OCI-LY7 (cell line): ENCODE measurements at regions not wholly inside any gene's neighbourhood (a gene's known extent, or its start where the extent isn't known, plus 50 kb on each side); places are given as distances from the start of the nearest gene placed in this dataset.

Experiments
- BruUV-seq: library from RNA; stranded (reverse); fragments of 400-500 nt; replicated peaks from 2 replicates; lab custom pipeline; 2021; lab: Mats Ljungman, UMichigan
- CTCF ChIA-PET: fragments of 300-600 bp; sonication (Branson Sonifier 250); formaldehyde crosslinking; loops from one replicate; lab custom pipeline; 2022; ENCODE audit warnings: antibody characterized with exemption; ENCODE audit not compliant: unreplicated experiment; lab: Charles Lee
- POLR2A ChIA-PET: fragments of 300-600 bp; sonication (Branson Sonifier 250); formaldehyde crosslinking; loops from one replicate; lab custom pipeline; 2022; ENCODE audit warnings: antibody characterized with exemption; lab: Charles Lee
- DNase-seq: peaks from one replicate; pipeline ENCODE4 v3.0.0-alpha.2; 2015; ENCODE audit warnings: low spot score
- H2AFZ ChIP-seq: fragments of 200-600 bp; sonication (generic), shearing (Covaris generic); 2 replicates; pipeline ENCODE4 v1.6.1; 2014; ENCODE audit warnings: mild to moderate bottlenecking, antibody characterized with exemption, low read length, moderate library complexity
- H3K27ac ChIP-seq: fragments of 200-600 bp; sonication (generic); 2 replicates; pipeline ENCODE4 v1.5.1; 2014; ENCODE audit warnings: mixed run types, low read depth, mild to moderate bottlenecking, moderate library complexity, low read length, inconsistent platforms; ENCODE audit not compliant: poor library complexity, severe bottlenecking
- H3K36me3 ChIP-seq: fragments of 200-600 bp; sonication (generic); 2 replicates; pipeline ENCODE4 v1.6.1; 2014; ENCODE audit warnings: mild to moderate bottlenecking, antibody characterized with exemption, low read length, moderate library complexity, mixed read lengths; ENCODE audit not compliant: insufficient read depth
- H3K4me1 ChIP-seq: fragments of 200-600 bp; sonication (generic); 2 replicates; pipeline ENCODE4 v1.5.1; 2014; ENCODE audit warnings: mild to moderate bottlenecking, low read length; ENCODE audit not compliant: insufficient read depth, poor library complexity, severe bottlenecking
- H3K4me2 ChIP-seq: fragments of 200-600 bp; sonication (generic); 2 replicates; pipeline ENCODE4 v1.6.1; 2014; ENCODE audit warnings: mild to moderate bottlenecking, low read length
- H3K4me3 ChIP-seq: fragments of 200-600 bp; sonication (generic); 2 replicates; pipeline ENCODE4 v1.5.1; 2014; ENCODE audit warnings: mild to moderate bottlenecking, low read depth, low read length; ENCODE audit not compliant: poor library complexity, severe bottlenecking
- H3K79me2 ChIP-seq: fragments of 200-600 bp; sonication (generic); 2 replicates; pipeline ENCODE4 v1.6.1; 2016; ENCODE audit warnings: low read depth, mild to moderate bottlenecking, low read length, moderate library complexity, mixed read lengths; ENCODE audit not compliant: insufficient read depth
- H3K9me2 ChIP-seq: fragments of 200-600 bp; sonication (generic); 2 replicates; pipeline ENCODE4 v1.6.1; 2016; ENCODE audit warnings: mild to moderate bottlenecking, low read length, mixed read lengths; ENCODE audit not compliant: insufficient read depth
- H3K9me3 ChIP-seq: fragments of 200-600 bp; sonication (generic); 2 replicates; pipeline ENCODE4 v1.6.1; 2014; ENCODE audit warnings: mild to moderate bottlenecking, mixed run types, low read length, mixed read lengths
- H4K20me1 ChIP-seq: fragments of 200-600 bp; sonication (generic); 2 replicates; pipeline ENCODE4 v1.6.1; 2014; ENCODE audit warnings: mild to moderate bottlenecking, antibody characterized with exemption, low read length, moderate library complexity, mixed read lengths; ENCODE audit not compliant: insufficient read depth
- CTCF ChIP-seq: fragments of 200-600 bp; sonication (generic); conservative IDR thresholded peaks from 2 replicates; pipeline ENCODE4 v1.5.1; 2014; ENCODE audit warnings: mild to moderate bottlenecking, antibody characterized with exemption, low read length, moderate library complexity, mixed read lengths
- EZH2phosphoT487 ChIP-seq: fragments of 200-600 bp; sonication (generic); IDR thresholded peaks from 2 replicates; pipeline ENCODE4 v1.6.1; 2018; ENCODE audit warnings: low read depth, borderline replicate concordance, mild to moderate bottlenecking, mixed run types, antibody characterized with exemption, low read length, moderate library complexity, mixed read lengths
- intact Hi-C: fragments of 100-400 bp; cut with micrococcal nuclease; formaldehyde crosslinking; loops from one replicate; pipeline ENCODE4 v1.10.0; 2022; ENCODE audit not compliant: unreplicated experiment

DNA sequence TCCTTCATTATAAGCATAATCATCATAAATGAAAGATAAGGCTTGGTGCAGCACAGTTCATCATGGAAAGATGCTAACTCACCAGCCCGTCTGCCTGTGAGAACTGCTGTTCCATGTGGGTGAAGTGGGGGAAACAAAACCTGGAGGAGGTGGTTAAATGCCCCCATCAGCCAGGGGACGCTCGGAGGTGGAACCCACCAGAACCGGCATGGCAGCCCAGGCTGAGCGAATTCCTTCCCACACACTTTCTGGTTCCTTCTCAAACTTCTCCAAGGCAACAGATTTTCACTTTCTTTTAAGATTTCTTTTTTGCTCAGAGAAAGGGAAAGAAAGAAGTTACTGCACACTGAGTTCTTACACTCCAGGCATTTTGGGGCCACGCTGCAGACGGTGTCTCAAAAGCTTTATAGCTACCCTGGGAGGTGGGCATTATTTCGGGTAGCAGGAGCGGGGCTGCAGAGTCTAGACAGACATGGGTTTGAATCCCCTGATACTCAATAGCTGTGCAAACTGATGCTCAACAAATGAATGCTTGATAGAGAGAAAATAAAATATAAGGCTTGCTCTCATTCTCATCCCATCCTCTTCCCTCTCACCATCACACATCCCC, 190.7 kb downstream of the BCL11B start:
- intact Hi-C loops = no loop called here
- no peak for DNase-seq
- no peak for TF ChIP-seq EZH2phosphoT487
- TF ChIP-seq CTCF = no peak
- no peak overlapping the region for H3K27ac ChIP-seq
- H3K9me3 ChIP-seq = no peaks in the 10 kb centered on the region
- no peaks in the 10 kb centered on the region for H3K4me1 ChIP-seq
- no peaks in the 10 kb centered on the region for H4K20me1 ChIP-seq
- H3K4me3 ChIP-seq = no peak overlapping the region
- no peak overlapping the region for H2AFZ ChIP-seq
- no peaks in the 10 kb centered on the region for H3K9me2 ChIP-seq
- ChIA-PET POLR2A (no interaction called here), CTCF (no interaction called here)
- no peaks in the 10 kb centered on the region for H3K79me2 ChIP-seq
- H3K4me2 ChIP-seq = no peak overlapping the region
- BruUV-seq = no TSS peak
- H3K36me3 ChIP-seq = no peaks in the 10 kb centered on the region

DNA sequence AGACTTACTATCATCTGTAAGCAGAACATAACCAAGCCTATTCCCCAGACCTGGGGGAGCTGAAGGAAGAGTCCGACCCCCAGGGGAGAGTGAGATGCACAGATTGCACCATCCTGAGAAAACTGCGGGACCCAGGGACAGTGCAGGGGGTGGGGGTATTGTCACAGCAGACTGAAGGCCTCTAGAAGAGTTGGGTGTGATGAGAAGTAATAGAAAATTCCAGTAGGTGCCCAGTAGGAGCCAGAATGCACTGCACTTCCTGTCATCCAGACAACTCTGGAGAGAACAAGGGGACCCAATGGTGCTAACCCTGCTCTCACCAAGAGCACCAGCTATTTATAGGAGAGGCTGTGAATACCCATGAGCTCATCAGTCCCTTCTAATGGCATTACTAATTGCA, 190.1 kb downstream of the BCL11B start:
- ChIA-PET CTCF (no interaction called here), POLR2A (no interaction called here)
- no peak overlapping the region for H3K4me3 ChIP-seq
- H3K4me2 ChIP-seq = no peak overlapping the region
- no peaks in the 10 kb centered on the region for H3K4me1 ChIP-seq
- no peaks in the 10 kb centered on the region for H3K9me3 ChIP-seq
- TF ChIP-seq EZH2phosphoT487 (no peak), CTCF (no peak)
- H3K79me2 ChIP-seq = no peaks in the 10 kb centered on the region
- H4K20me1 ChIP-seq = no peaks in the 10 kb centered on the region
- H3K36me3 ChIP-seq = no peaks in the 10 kb centered on the region
- intact Hi-C loops = no loop called here
- BruUV-seq = no TSS peak
- no peak overlapping the region for H3K27ac ChIP-seq
- no peaks in the 10 kb centered on the region for H3K9me2 ChIP-seq
- no peak for DNase-seq
- H2AFZ ChIP-seq = no peak overlapping the region
